ENCODE measurements at regions not wholly inside any gene's neighbourhood (a gene's known extent, or its start where the extent isn't known, plus 50 kb on each side); places are given as distances from the start of the nearest gene placed in this dataset.

- no peaks in the 10 kb centered on the region for H3K9me3 ChIP-seq
- H3K4me3 ChIP-seq = no peak overlapping the region
- H3K27me3 ChIP-seq = no peaks in the 10 kb centered on the region
- no peak overlapping the region for H3K27ac ChIP-seq
- no peak for TF ChIP-seq Cebpa-rat (IDR thresholded peaks at IDR 0.05)
- no peaks in the 10 kb centered on the region for H3K36me3 ChIP-seq
- no peak overlapping the region for H3K4me2 ChIP-seq
- H3K9ac ChIP-seq = no peak overlapping the region
- H3K4me1 ChIP-seq = no peaks in the 10 kb centered on the region
- H4K20me1 ChIP-seq = no peaks in the 10 kb centered on the region
Measured at GRCh38 chr10:20474064-20474463, 423.0 kb downstream of the NEBL start.

DNA sequence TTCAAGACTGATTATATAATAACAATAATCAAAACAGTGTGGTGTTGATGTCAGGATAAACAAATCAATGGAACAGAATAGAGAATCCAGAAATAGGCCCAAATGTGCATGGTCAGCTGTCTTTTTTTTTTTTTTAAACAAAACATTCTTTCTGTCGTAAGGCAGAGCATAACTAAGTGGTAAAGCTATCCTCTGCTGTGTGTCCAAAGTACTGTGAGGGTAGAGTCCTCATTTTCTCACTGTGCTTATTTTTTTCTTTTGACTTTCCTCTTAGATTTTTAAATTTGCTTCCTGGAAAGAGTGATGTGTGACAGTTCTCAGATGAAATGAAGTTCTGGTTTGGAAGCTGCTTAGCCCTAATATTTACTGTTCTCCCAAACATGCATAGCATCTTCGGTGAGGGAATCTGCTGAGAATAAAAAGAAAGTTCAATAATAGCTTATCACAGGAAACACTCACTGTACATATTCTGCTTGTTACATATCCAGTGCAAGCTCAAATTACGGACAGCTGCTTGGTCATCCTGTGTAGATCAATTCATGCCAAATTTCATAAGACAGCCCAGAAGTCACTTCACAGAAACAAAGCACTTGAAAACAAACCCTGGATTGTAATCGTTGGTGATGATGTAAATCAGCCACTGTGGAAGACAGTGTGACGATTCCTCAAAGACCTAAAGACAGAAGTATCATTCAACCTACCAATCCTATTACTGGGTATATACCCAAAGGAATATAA lies 423.9 kb downstream of the NEBL start:
- no peak overlapping the region for H3K4me3 ChIP-seq
- H3K27me3 ChIP-seq = no peaks in the 10 kb centered on the region
- H3K36me3 ChIP-seq = no peaks in the 10 kb centered on the region
- H3K4me2 ChIP-seq = no peak overlapping the region
- H3K27ac ChIP-seq = no peak overlapping the region
- H3K4me1 ChIP-seq = no peaks in the 10 kb centered on the region
- no peaks in the 10 kb centered on the region for H3K9me3 ChIP-seq
- H3K9ac ChIP-seq = no peak overlapping the region
- no peak for TF ChIP-seq Cebpa-rat (IDR thresholded peaks at IDR 0.05)
- H4K20me1 ChIP-seq = no peaks in the 10 kb centered on the region

DNA sequence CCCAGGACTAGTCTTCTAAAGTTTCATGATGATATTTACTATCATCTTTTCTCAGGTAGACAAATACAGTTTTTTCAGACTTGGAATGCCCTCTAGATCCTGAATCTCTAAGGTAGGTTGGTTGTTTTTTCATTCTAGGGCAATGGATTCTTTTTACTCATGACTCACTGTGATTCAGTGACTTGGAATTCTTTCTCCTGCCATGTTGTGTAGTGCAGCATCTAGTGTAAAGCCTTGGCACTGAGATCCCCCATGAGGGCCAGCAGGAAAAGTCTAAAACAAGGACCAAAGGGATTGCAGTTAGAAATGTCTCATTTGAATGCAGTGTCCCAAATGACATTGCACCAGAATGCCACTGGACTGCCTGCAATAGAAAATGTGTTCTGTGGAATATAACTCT lies 430.4 kb downstream of the NEBL start:
- TF ChIP-seq Cebpa-rat (IDR thresholded peaks at IDR 0.05) = no peak
- no peaks in the 10 kb centered on the region for H3K27me3 ChIP-seq
- H3K4me3 ChIP-seq = no peak overlapping the region
- H3K9me3 ChIP-seq = peaks cover 8% of the 10 kb centered on the region
- no peaks in the 10 kb centered on the region for H3K4me1 ChIP-seq
- H4K20me1 ChIP-seq = no peaks in the 10 kb centered on the region
- H3K36me3 ChIP-seq = no peaks in the 10 kb centered on the region
- no peak overlapping the region for H3K4me2 ChIP-seq
- H3K9ac ChIP-seq = no peak overlapping the region
- no peak overlapping the region for H3K27ac ChIP-seq

- Histone ChIP-seq H3K9ac (no peak overlapping the region), H3K4me3 (no peak overlapping the region), H3K9me3 (no peaks in the 10 kb centered on the region), H3K27me3 (no peaks in the 10 kb centered on the region), H3K4me2 (no peak overlapping the region), H3K36me3 (no peaks in the 10 kb centered on the region), H3K27ac (no peak overlapping the region), H3K4me1 (no peaks in the 10 kb centered on the region), H4K20me1 (no peaks in the 10 kb centered on the region)
- TF ChIP-seq Cebpa-rat (IDR thresholded peaks at IDR 0.05) = no peak
Measured at GRCh38 chr10:20457649-20458048, 439.5 kb downstream of the NEBL start.

- TF ChIP-seq Cebpa-rat (IDR thresholded peaks at IDR 0.05) = no peak
- H3K9me3 ChIP-seq = no peaks in the 10 kb centered on the region
- H3K27ac ChIP-seq = no peak overlapping the region
- H3K9ac ChIP-seq = no peak overlapping the region
- no peaks in the 10 kb centered on the region for H3K4me1 ChIP-seq
- H3K4me3 ChIP-seq = no peak overlapping the region
- H4K20me1 ChIP-seq = no peaks in the 10 kb centered on the region
- H3K4me2 ChIP-seq = no peak overlapping the region
- no peaks in the 10 kb centered on the region for H3K36me3 ChIP-seq
- no peaks in the 10 kb centered on the region for H3K27me3 ChIP-seq
Measured at GRCh38 chr10:20455774-20456173, 441.3 kb downstream of the NEBL start.

DNA sequence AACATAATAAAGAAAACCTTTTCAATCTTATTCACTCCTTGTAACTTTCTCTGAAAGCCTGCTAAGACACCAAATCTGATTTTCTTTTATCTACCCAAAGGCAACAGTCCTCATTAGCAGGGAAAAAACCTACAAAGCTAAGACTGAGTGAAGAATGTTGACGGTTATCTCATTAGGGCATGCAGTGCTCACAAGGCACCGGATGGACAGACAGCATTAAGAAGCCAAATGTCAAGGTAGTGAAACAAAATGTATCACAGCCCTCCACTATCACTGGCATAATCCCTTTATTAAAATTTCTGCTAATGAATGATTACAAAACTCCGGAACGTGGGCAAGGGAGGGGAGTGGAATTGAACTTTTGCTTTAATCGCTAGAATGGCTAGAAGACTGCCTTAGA lies 442.8 kb downstream of the NEBL start:
- H3K27me3 ChIP-seq = no peaks in the 10 kb centered on the region
- H3K36me3 ChIP-seq = no peaks in the 10 kb centered on the region
- H3K9ac ChIP-seq = no peak overlapping the region
- H3K9me3 ChIP-seq = no peaks in the 10 kb centered on the region
- no peak overlapping the region for H3K4me3 ChIP-seq
- H3K4me1 ChIP-seq = no peaks in the 10 kb centered on the region
- no peak overlapping the region for H3K4me2 ChIP-seq
- no peaks in the 10 kb centered on the region for H4K20me1 ChIP-seq
- no peak for TF ChIP-seq Cebpa-rat (IDR thresholded peaks at IDR 0.05)
- no peak overlapping the region for H3K27ac ChIP-seq

- no peaks in the 10 kb centered on the region for H3K4me1 ChIP-seq
- H3K4me3 ChIP-seq = no peak overlapping the region
- no peak for TF ChIP-seq Cebpa-rat (IDR thresholded peaks at IDR 0.05)
Measured at GRCh38 chr10:20446561-20447193, 450.4 kb downstream of the NEBL start.

GRCh38 chr10:20443094-20443493 lies 454.0 kb downstream of the NEBL start:
- Histone ChIP-seq H3K4me3 (no peak overlapping the region), H3K4me1 (no peaks in the 10 kb centered on the region), H3K27ac (no peak overlapping the region), H4K20me1 (no peaks in the 10 kb centered on the region), H3K9ac (no peak overlapping the region), H3K36me3 (no peaks in the 10 kb centered on the region), H3K4me2 (no peak overlapping the region), H3K9me3 (peaks cover 9% of the 10 kb centered on the region; the same call in 1 of the 2 replicates), H3K27me3 (no peaks in the 10 kb centered on the region)
- no peak for TF ChIP-seq Cebpa-rat (IDR thresholded peaks at IDR 0.05)

More at GRCh38 chr10:20446561-20447193, 450.4 kb downstream of the NEBL start:
- Histone ChIP-seq H3K4me2 (no peak overlapping the region), H3K27ac (no peak overlapping the region), H3K9ac (no peak overlapping the region), H4K20me1 (no peaks in the 10 kb centered on the region), H3K36me3 (no peaks in the 10 kb centered on the region), H3K27me3 (no peaks in the 10 kb centered on the region), H3K9me3 (peaks cover 5% of the 10 kb centered on the region; the same call in 1 of the 2 replicates)

GRCh38 chr10:20429742-20430141 lies 467.4 kb downstream of the NEBL start:
- Histone ChIP-seq H3K27me3 (no peaks in the 10 kb centered on the region), H4K20me1 (no peaks in the 10 kb centered on the region), H3K4me3 (no peak overlapping the region), H3K27ac (no peak overlapping the region), H3K9me3 (peaks cover 17% of the 10 kb centered on the region), H3K9ac (no peak overlapping the region), H3K4me2 (no peak overlapping the region), H3K36me3 (no peaks in the 10 kb centered on the region), H3K4me1 (no peaks in the 10 kb centered on the region)
- TF ChIP-seq Cebpa-rat (IDR thresholded peaks at IDR 0.05) = 0 out of 2 replicates have a peak, but pooled peaks have one; percentile 26

GRCh38 chr10:20427821-20428220 lies 469.3 kb downstream of the NEBL start:
- TF ChIP-seq Cebpa-rat (IDR thresholded peaks at IDR 0.05) = no peak
- peaks cover 17% of the 10 kb centered on the region for H3K9me3 ChIP-seq
- H4K20me1 ChIP-seq = no peaks in the 10 kb centered on the region
- no peaks in the 10 kb centered on the region for H3K27me3 ChIP-seq
- H3K4me2 ChIP-seq = no peak overlapping the region
- H3K36me3 ChIP-seq = no peaks in the 10 kb centered on the region
- H3K27ac ChIP-seq = no peak overlapping the region
- no peak overlapping the region for H3K4me3 ChIP-seq
- H3K9ac ChIP-seq = no peak overlapping the region
- no peaks in the 10 kb centered on the region for H3K4me1 ChIP-seq

Measured in BLaER1 (cell line).